ES-I3 (cell line): ENCODE measurements at regions not wholly inside any gene's neighbourhood (a gene's known extent, or its start where the extent isn't known, plus 50 kb on each side); places are given as distances from the start of the nearest gene placed in this dataset.
"Not testable (repeated sequence)": the region's sequence is repeated elsewhere in the genome, so short reads cannot be mapped to it uniquely, and the experiment has no call there.

ENCODE experiments used
- H3K36me3 ChIP-seq: 2 replicates; pipeline ENCODE4 v1.6.1; 2013; ENCODE audit warnings: mild to moderate bottlenecking, low read length, control low read depth, moderate library complexity; ENCODE audit not compliant: insufficient read depth
- H3K4me1 ChIP-seq: 2 replicates; pipeline ENCODE4 v1.6.1; 2013; ENCODE audit warnings: mild to moderate bottlenecking, control low read depth, low read length; ENCODE audit not compliant: insufficient read depth
- H3K9ac ChIP-seq: 2 replicates; pipeline ENCODE4 v1.6.1; 2013; ENCODE audit warnings: low read depth, mild to moderate bottlenecking, low read length, moderate library complexity
- H3K9me3 ChIP-seq: 2 replicates; pipeline ENCODE4 v1.6.1; 2013; ENCODE audit warnings: mild to moderate bottlenecking, low read length, moderate library complexity; ENCODE audit not compliant: control insufficient read depth, insufficient read depth

GRCh38 chr17:13884347-13884746 lies 185.0 kb upstream of the COX10 start:
- no peak overlapping the region for H3K9ac ChIP-seq
- no peaks in the 10 kb centered on the region for H3K9me3 ChIP-seq
- no peaks in the 10 kb centered on the region for H3K4me1 ChIP-seq
- no peaks in the 10 kb centered on the region for H3K36me3 ChIP-seq

GRCh38 chr17:13885550-13885949 lies 183.8 kb upstream of the COX10 start:
- H3K36me3 ChIP-seq: no peaks in the 10 kb centered on the region
- H3K4me1 ChIP-seq: no peaks in the 10 kb centered on the region
- H3K9ac ChIP-seq: no peak overlapping the region
- H3K9me3 ChIP-seq: no peaks in the 10 kb centered on the region

GRCh38 chr17:13885953-13886889 lies 183.1 kb upstream of the COX10 start:
- no peaks in the 10 kb centered on the region for H3K9me3 ChIP-seq
- no peaks in the 10 kb centered on the region for H3K36me3 ChIP-seq
- no peak overlapping the region for H3K9ac ChIP-seq
- no peaks in the 10 kb centered on the region for H3K4me1 ChIP-seq

DNA sequence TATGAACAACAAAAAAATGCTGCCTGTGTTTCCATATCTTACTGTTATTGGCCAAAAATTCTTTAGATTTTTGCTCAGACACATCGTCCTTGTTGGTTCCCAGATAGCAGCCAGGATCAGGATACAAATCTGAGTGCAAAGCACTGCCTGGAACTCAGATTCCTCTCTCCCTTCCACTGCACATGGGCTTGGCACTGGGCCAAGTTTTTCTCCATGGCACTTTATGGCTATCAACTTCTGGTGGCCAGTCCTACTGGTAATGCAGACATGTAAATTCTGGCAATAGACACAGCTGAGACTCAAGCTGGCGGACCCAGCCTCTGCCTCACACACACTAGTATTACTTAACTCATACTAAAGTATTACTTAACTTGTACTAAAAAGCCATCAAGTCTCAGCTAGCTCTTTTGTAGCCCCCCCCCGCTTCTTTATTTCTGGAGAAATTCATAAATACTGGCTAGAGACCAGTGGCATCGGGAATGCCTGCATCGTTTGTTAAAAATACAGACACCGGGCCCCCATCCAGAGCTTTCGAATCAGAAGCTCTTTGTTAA lies 181.2 kb upstream of the COX10 start:
- H3K36me3 ChIP-seq: no peaks in the 10 kb centered on the region
- no peaks in the 10 kb centered on the region for H3K9me3 ChIP-seq
- no peak overlapping the region for H3K9ac ChIP-seq
- H3K4me1 ChIP-seq: no peaks in the 10 kb centered on the region

DNA sequence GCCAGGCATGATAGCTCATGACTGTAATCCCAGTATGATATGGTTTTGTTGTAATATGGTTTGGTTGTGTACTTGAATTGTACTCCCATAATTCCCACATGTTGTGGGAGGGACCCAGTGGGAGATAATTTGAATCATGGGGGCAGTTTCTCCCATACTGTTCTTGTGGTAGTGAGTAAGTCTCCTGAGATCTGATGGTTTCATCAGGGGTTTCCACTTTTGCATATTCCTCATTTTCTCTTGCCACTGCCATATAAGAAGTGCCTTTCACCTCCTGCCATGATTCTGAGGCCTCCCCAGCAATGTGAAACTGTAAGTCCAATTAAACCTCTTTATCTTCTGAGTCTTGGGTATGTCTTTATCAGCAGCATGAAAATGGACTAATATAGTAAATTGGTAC lies 160.3 kb upstream of the COX10 start:
- H3K9me3 ChIP-seq, H3K9ac ChIP-seq, H3K36me3 ChIP-seq, H3K4me1 ChIP-seq: not testable (repeated sequence)

- Histone ChIP-seq H3K4me1 (0 out of 2 replicates have a peak, but pooled peaks cover under 1% of the 10 kb centered on the region), H3K36me3 (no peaks in the 10 kb centered on the region), H3K9ac (no peak overlapping the region), H3K9me3 (no peaks in the 10 kb centered on the region)
These were observed 159.3 kb upstream of the COX10 start for GRCh38 chr17:13909901-13910519.

GRCh38 chr17:13917634-13918033 lies 151.7 kb upstream of the COX10 start:
- Histone ChIP-seq H3K9me3 (no peaks in the 10 kb centered on the region; the same call in 1 of the 2 replicates), H3K36me3 (no peaks in the 10 kb centered on the region), H3K9ac (no peak overlapping the region), H3K4me1 (peaks cover 14% of the 10 kb centered on the region; the same call in 1 of the 2 replicates)

- H3K4me1 ChIP-seq: peaks cover 15% of the 10 kb centered on the region; the same call in 1 of the 2 replicates
These were observed 151.1 kb upstream of the COX10 start for GRCh38 chr17:13918247-13918646.

DNA sequence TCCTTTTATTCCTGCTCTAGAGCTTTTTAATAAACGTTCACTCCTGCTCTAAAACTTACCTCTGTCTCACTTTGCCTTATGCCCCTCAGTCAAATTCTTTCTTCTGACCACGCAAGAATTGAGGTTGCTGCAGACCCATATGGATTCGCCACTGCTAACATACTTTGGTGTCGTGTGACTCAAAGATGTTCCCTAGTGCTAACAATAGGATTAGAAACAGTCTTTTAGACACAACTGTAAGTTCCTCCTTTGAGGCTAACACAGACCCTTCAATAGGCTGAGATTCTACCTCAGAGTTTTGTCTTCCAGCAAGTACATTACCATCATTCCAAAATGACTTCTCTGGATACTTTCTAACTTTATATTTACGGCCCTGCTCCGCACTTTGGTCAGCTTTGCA lies 149.5 kb upstream of the COX10 start:
- Histone ChIP-seq H3K36me3 (no peaks in the 10 kb centered on the region), H3K9ac (no peak overlapping the region), H3K9me3 (no peaks in the 10 kb centered on the region; the same call in 1 of the 2 replicates), H3K4me1 (peaks cover 15% of the 10 kb centered on the region; the same call in 1 of the 2 replicates)

More at GRCh38 chr17:13918247-13918646, 151.1 kb upstream of the COX10 start:
- Histone ChIP-seq H3K9ac (no peak overlapping the region), H3K36me3 (no peaks in the 10 kb centered on the region), H3K9me3 (no peaks in the 10 kb centered on the region; the same call in 1 of the 2 replicates)

DNA sequence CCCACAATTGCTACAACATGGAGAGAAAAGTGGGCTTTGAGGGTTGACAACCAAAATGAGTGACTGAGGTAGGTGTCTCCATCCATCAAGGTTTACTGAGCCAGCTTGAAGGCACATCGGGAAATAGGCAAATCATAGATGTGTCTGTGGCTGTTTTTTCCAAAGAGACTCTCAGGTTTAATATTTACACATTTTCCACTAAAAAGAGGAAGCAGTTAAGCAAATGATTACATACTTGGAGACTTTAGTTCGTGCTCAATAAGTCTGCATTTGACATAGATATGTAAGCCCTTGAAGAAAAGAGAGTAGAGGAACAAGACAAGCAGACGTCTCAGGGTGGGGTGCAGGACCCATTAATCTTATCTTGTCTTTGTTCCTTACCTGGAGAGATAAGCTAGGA lies 148.9 kb upstream of the COX10 start:
- H3K9me3 ChIP-seq: no peaks in the 10 kb centered on the region; the same call in 1 of the 2 replicates
- H3K9ac ChIP-seq: no peak overlapping the region
- no peaks in the 10 kb centered on the region for H3K36me3 ChIP-seq
- peaks cover 10% of the 10 kb centered on the region; the same call in 1 of the 2 replicates for H3K4me1 ChIP-seq

GRCh38 chr17:13921841-13922776 lies 147.2 kb upstream of the COX10 start:
- Histone ChIP-seq H3K9me3 (no peaks in the 10 kb centered on the region), H3K36me3 (no peaks in the 10 kb centered on the region), H3K4me1 (peaks cover 9% of the 10 kb centered on the region; the same call in 1 of the 2 replicates), H3K9ac (no peak overlapping the region)

DNA sequence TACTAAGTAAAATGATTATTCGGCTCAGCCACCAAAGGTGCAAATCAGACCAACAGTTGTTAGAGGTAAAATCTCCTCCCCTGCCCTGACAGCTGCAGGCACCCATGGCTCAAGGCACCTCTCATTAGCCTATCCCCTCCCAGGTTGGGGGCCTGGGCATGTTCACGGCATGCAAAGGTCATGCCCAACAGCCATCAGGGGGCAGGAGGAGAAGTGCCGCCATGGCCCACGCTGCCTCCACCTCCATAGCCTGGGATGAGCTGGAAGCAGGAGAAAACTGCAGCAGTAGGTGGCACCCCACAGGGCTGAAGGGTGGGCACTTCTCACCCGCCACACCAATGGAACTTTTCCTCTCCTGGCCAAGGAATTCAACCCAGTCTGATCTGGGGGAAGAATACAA lies 146.4 kb upstream of the COX10 start:
- H3K36me3 ChIP-seq: no peaks in the 10 kb centered on the region
- H3K9ac ChIP-seq: no peak overlapping the region
- peaks cover 9% of the 10 kb centered on the region; the same call in 1 of the 2 replicates for H3K4me1 ChIP-seq
- no peaks in the 10 kb centered on the region for H3K9me3 ChIP-seq

DNA sequence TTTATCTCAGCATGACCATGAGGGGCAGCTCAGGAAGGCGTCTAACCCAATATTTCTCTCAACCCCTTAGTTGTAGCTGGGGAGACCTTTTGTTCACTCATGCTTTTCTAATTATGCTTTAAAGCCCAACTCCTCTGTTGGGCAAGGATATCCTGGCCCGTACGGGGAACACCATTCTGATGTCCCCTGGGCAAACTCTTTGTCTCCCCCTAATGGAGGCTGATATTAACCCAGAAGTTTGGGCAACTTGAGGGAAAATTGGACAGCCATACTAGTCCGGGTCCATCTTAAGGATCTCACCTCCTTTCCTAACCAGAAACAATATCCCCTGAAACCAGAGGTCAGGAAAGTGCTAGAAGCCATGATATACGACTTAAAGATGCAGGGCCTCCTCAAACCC lies 143.7 kb upstream of the COX10 start:
- Histone ChIP-seq H3K9ac (no peak overlapping the region), H3K9me3 (no peaks in the 10 kb centered on the region), H3K4me1 (peaks cover 9% of the 10 kb centered on the region; the same call in 1 of the 2 replicates), H3K36me3 (no peaks in the 10 kb centered on the region)

DNA sequence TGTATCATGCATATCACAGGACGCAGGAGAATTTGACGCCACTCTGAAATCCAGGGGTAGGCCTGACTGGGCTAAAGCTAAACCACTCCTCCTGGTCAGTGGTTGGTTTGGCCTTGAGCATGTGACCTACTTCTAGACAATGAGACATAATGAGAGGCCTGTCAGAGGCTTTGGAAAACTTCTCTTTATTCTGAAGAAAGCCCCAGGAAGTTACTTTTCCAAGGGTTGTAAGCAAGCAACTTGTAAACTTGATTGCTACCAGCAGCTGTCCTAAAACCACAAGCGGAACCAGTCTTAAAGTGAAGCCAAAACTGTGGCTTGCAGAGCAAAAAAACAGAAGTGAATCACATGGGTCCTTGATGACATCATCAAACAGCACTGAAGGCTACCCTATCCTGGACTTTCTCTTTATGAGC lies 138.2 kb upstream of the COX10 start:
- H3K36me3 ChIP-seq: no peaks in the 10 kb centered on the region
- H3K4me1 ChIP-seq: no peaks in the 10 kb centered on the region; the same call in none of the 2 replicates
- H3K9ac ChIP-seq: no peak overlapping the region
- no peaks in the 10 kb centered on the region for H3K9me3 ChIP-seq
